COLO668 (cell line): ENCODE measurements at regions not wholly inside any gene's neighbourhood (a gene's known extent, or its start where the extent isn't known, plus 50 kb on each side); places are given as distances from the start of the nearest gene placed in this dataset.
"Not testable (repeated sequence)": the region's sequence is repeated elsewhere in the genome, so short reads cannot be mapped to it uniquely, and the experiment has no call there.

ENCODE experiments used
- DNase-seq: peaks from one replicate; lab custom pipeline; 2025; ENCODE audit not compliant: unreplicated experiment; lab: John Stamatoyannopoulos, UW

GRCh38 chr6:27049863-27050781 is 197.4 kb upstream of the PRSS16 start:
- DNase-seq, result no peak

GRCh38 chr6:27052082-27052730 is 195.3 kb upstream of the PRSS16 start:
- DNase-seq, result not testable (repeated sequence)

- no peak for DNase-seq
Measured at GRCh38 chr6:27052731-27053082, 194.8 kb upstream of the PRSS16 start.

GRCh38 chr6:27053738-27054137 is 193.8 kb upstream of the PRSS16 start:
- peak; percentile 2 for DNase-seq

GRCh38 chr6:27056615-27057014 is 190.9 kb upstream of the PRSS16 start:
- no peak for DNase-seq

GRCh38 chr6:27059621-27060425 is 187.7 kb upstream of the PRSS16 start:
- DNase-seq, result peak; percentile 81

GRCh38 chr6:27061235-27061993 is 186.1 kb upstream of the PRSS16 start:
- no peak for DNase-seq

- DNase-seq, result no peak
Measured at GRCh38 chr6:27062755-27063154, 184.7 kb upstream of the PRSS16 start.

GRCh38 chr6:27065183-27065582 is 182.3 kb upstream of the PRSS16 start:
- DNase-seq, result no peak

- no peak for DNase-seq
Measured at GRCh38 chr6:27066381-27066780, 181.1 kb upstream of the PRSS16 start.

- no peak for DNase-seq
Measured at GRCh38 chr6:27066802-27067201, 180.7 kb upstream of the PRSS16 start.

GRCh38 chr6:27073441-27073840 is 174.1 kb upstream of the PRSS16 start:
- no peak for DNase-seq

- no peak for DNase-seq
Measured at GRCh38 chr6:27076116-27076515, 171.4 kb upstream of the PRSS16 start.

- DNase-seq, result peak; percentile 35
Measured at GRCh38 chr6:27078734-27079357, 168.7 kb upstream of the PRSS16 start.

GRCh38 chr6:27081188-27081587 is 166.3 kb upstream of the PRSS16 start:
- no peak for DNase-seq

GRCh38 chr6:27081931-27082330 is 165.6 kb upstream of the PRSS16 start:
- no peak for DNase-seq

- no peak for DNase-seq
Measured at GRCh38 chr6:27088068-27088467, 159.4 kb upstream of the PRSS16 start.

- DNase-seq, result no peak
Measured at GRCh38 chr6:27091661-27092315, 155.7 kb upstream of the PRSS16 start.

- no peak for DNase-seq
Measured at GRCh38 chr6:27092316-27092692, 155.2 kb upstream of the PRSS16 start.

- no peak for DNase-seq
Measured at GRCh38 chr6:27095914-27096313, 151.6 kb upstream of the PRSS16 start.
